Pons (tissue), 1 donor: ENCODE measurements at regions not wholly inside any gene's neighbourhood (a gene's known extent, or its start where the extent isn't known, plus 50 kb on each side); places are given as distances from the start of the nearest gene placed in this dataset.
"Not testable (repeated sequence)": the region's sequence is repeated elsewhere in the genome, so short reads cannot be mapped to it uniquely, and the experiment has no call there.

ENCODE experiments used
- DNase-seq: peaks from one replicate; pipeline ENCODE4 v3.0.0-alpha.2; 2016; ENCODE audit warnings: low spot score

DNA sequence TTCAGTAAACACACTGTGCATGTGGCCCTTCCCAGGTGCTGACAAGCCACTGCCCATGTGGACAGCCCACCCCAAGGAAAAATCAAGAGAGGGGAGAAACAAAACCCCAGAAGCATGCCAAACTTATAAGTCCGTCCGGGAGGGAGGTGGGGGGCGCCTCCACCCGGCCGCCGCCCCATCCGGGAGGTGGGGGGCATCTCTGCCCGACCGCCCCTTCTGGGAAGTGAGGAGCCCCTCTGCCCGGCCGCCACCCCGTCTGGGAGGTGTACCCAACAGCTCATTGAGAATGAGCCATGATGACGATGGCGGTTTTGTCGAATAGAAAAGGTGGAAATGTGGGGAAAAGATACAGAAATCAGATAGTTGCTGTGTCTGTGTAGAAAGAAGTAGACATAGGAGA, 53.8 kb upstream of the C2CD4B start:
- DNase-seq = no peak

DNA sequence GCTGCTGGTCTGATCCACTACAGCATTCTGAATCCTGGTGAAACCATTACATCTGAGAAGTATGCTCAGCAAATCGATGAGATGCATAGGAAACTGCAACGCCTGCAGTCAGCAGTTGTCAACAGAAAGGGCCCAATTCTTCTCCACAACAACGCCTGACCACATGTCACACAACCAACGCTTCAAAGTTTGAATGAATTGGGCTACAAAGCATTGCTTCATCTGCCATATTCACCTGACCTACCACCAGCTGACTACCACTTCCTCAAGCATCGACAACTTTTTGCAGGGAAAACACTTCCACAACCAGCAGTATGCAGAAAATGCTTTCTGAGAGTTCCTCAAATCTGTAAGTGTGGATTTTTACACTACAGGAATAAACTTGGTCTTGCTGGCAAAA, 54.7 kb upstream of the C2CD4B start:
- DNase-seq = no peak

DNA sequence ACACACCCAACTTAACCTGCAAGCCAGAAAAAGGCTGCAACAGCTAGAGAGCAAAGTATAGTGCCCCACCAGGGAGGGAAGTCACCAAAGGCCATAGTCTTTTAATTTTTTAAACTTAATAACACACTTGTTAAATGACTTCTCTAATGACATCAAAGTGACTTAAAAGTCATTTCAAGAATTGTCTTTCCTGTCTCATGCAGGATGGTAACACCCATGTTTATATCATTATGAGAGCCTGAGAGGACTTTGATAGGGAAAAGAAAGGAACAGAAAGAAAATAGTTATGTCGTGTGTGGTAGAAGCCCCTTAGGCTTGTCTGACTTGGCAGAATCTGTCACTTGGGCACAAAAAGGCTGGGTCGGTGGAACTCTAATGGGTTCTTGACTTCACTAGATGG, 57.9 kb upstream of the C2CD4B start:
- no peak for DNase-seq

DNA sequence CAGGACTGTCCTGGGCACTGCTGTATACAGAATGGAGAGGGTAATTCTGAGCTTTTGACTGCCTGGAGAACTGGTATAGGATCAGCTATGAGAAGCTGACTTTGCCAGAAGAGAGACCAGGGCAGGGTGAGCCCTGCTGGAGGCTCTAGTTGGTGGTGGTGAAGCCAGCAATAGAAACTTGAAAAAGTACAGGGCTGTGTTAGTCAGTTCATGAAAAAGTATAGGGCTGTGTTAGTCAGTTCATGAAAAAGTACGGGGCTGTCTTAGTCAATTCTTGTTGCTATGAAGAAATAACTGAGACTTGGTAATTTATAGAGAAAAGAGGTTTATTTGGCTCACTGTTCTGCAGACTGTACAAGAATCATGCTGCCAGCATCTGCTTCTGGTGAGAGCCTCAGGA, 63.5 kb upstream of the C2CD4B start:
- DNase-seq = no peak

DNA sequence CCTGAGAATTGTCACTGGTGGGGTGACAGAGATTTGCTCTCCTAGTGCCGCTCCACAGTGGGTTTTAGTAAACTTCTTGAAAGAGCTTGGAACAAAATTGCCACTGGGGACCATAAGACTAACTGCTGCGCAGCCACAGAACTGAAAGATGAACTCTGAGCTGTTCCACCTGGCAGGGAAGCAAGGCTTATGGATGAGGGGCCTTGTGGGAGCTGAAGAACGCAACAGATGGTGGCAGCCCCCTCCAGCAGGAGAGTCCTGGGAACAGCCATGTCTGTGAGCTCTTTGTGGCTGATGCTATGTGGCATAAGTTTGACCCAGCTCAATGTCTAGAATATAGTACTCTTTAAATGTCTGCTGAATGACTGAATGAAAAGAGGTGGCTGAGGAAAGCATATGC, 66.8 kb upstream of the C2CD4B start:
- no peak for DNase-seq

DNA sequence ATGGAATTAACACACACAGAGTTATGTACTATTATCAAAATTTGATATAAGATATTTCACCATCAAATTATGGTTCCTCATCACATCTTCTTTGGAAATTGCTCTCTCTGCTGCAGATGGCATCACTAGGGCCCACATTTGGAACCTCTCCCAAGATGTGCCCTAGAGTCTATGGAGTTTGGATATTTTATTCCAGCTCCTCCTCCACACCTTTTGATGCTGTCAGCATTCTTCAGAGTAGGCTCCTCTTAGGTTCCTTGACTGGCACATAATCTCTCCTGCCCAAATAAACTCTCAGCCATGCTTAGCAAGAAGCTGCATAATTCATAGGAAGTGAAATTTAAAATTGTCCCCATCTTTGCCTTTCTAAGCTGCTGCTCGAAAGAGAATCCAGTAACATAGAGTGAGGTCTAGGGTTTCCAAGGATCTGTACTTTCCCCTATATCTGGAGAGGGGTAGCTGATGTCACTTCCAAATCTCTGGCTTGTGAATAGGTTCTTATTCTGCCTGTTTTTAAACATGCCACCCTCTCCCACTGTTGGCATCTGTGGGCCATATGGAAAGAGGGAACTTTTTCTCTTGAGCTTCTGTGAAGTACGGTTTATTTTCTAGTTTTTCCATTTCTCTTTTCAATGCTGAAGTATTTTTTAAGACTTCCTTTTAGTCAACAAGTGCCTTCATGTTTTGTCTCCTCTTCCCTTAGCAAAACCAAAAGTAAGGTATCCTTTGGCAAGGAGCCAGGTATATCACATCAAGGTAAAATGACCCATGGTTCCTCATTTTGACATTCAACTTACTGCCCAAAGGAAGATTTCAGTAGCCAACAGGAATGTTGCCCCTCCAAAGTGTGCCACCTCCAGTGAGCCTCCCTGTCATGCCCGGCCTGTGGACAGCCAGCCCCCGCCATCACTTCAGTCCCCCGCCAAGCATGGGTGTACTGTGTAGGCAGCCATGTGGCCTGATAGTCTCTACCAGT, 75.3 kb upstream of the C2CD4B start:
- DNase-seq = no peak

DNA sequence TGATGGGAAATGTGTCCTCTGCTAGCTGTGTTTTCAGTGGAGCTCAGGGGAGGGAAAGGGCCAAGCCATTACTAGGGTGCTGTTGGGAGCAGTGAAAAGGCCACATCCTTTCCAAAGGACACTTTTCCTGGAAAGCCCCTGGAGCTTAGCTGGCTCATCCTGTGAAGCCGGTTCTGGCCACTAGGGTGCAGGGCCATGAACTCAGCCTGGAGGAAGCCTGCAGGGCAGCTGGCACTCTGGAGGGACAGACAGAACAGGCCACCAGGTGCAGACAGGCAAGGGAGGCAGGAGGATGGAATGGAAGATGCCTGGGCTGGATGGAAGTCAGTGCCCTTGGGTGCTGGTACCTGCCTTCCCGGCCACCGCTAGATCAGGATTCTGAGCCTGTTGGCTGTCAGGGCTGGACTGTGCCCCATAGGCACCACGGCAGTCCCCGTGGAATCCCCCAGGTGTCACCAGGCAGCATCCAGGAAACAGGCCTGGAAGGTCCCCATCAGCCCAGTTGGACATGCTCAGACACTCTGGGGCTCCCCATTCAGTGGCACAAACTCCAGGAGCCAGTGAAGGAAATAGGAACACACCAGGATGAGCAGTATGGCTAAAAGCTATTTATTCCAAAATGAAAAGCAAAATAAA, 76.2 kb upstream of the C2CD4B start:
- DNase-seq = no peak

DNA sequence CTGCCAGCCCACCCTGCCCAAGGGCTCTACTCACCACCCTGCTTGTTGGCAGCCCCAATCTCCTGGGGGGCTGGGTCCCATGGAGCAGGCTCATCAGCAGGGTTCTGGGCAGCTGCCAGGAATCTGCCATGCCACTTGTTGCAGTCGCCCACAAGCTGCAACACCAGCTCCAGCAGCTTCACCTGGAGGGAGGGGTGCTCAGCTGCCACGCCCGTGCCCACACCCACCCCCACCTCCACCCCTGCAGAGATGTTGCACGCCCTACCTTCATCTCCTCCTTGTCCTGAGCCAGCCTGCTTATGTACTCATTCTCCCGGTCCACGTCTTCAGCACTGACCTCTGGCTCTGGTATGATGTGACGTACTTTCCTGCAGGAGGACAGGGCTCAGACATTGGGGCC, 77.9 kb upstream of the C2CD4B start:
- no peak for DNase-seq

DNA sequence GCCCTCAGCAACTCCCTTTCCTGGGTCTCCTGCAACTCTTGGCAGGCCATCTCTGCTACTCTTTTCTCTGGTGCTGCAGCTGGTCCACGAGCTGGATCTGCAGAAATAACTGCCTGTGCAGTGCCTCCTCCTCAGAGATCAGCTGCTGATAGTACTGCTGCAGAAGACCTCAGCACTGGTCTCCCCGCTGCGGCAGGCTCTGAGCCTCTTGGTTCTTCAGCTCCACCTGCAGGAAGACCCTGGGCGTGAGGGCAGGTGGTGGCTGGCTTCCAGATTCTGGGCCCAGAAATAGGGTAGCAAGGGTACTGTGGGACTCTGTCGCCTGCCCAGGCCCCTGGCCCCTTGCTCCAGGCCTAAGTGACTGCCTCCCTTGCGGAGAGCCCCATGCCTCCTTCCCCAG, 79.7 kb upstream of the C2CD4B start:
- no peak for DNase-seq

DNA sequence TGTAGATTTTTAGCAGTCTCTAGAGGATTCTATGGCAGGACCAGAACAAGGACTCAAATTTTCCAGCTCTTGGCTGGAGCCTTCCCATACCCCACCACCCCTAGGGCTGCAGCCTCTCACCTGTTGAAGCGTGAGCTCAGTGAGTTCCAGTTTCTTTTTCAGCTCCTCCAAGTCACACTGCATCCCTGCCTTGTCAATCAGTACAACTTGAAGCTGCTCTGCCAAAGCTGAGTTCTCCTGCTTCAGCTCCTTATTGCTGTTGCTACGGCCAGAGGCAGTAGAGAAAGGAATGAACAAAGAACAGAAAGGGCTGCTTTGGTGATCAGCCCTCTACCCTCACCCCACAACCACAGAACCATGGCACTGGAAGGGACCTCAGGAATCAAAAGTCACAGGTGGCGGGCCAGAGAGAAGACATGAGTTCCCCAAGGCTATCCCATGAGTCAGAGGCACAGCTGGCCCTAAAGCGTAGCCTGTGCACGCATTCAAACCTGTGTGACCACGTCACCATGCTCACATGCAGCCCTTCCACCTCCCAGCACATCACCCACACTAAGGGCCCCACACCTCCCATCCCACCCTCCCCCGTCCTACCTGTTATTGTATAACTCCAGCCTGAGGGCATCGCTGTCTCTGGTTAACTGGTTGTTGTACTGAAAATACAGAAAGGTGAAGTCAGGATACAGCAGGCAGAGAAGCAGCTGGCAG, 83.3 kb upstream of the C2CD4B start:
- DNase-seq = no peak

DNA sequence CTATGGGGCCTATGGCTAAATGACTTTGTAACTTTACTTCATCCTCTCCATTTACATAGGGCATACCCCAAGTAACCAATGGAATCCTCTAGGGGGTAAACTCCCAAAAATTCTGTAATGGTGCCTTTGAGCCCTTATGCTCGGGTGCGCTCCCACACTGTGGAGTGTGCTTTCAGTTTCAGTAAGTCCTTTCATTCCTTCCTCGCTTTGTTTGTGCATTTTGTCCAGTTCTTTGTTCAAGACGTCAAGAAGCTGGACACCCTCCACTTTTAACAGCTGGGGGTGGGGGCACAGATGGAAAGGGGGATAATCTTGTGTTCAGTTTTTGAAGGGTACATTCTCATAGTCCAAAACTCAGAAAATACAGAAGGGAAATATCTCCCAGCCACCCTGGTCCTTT, 84.4 kb upstream of the C2CD4B start:
- DNase-seq = no peak

DNA sequence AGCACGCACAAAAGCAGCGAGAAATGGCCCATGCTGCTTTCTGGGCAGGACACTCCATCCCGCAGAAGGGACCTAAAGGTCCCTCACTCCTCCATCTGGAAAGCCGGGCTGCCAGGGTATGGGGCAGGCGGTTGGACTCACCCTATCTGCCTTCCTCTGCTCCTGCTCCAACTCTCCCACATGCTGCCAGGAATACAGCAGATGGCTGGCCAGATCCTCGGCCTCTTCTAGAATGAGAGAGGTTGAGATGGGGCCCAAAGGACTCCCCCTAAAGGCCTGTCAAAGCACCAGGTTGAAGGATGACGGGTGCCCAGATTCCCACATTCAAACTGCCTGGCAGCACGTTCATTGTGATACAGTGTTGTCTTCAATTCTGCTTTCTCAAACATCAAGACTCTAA, 85.1 kb upstream of the C2CD4B start:
- no peak for DNase-seq

DNA sequence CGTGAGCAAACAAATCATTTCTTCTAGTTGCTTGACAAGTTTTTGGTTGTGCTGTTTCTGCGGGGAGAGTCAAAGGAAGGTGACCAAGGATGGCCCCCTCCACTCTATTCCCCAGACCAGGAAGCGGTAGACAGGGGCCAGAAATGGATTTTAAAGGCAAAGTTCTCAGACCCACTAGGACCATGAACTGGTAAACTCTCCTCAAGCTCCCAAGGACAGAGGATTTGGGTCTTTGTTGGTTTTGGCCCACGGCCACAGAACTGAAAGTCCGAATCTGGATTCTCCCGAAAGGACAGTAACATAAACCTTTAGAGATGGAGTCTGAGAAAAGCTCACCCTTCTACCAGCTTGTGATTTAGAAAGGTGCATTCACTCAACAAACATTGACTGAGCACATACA, 85.9 kb upstream of the C2CD4B start:
- no peak for DNase-seq

DNA sequence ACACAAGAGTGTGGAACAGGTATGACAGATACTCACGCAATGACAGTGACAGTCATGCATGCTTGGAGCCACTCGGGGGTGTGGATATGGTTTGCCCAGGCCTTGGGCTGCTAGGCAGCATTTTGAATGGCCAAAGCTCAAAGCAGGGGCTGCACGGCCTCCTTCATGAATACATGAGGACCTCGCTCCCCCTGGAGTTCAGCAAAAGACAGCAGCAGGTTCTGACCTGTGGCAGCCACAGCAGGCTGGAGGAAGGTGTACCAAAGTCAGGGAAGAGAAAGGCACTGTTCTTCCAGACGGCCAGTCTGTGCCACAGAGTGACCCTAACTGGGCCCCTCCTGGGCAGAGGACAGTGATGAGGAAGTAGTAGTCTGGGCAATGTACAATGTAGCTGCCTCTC, 88.2 kb upstream of the C2CD4B start:
- DNase-seq = no peak

DNA sequence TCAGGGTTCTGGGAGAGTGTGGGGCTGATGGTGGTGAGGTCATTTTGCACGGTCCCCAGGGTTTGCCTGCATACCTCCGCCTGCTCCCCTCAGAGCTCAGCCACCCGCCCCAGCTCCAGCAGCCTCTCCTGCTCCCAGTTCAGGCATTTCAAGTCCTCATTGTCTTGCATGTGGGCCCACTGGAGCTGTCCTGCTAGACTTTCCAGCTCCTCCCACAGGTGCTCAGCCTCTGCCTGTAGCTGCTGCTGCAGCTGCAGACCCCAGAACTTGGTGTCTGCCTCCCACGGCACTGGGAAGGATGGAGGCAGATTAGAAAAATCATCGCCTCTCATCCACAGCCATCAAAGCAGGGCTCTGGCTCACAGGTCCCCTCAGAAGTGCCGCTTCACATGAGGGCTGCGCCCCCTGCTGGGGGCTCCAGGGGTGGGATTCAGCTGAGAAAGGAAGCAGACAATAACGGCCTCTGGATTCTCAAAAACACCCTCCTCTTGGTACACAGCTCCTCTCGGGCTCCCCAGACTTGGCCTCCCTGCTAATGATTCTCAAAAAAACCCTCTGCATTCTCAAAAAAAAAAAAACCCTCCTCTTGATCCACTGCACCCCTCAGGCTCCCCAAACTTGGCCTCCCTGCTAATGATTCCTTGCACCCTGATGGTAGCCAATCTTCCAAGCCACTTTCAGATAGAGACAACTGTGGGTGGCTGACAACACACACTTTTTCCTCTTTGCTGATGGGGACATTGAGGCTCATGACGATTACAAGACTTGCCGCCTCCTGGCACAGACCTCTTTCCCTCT, 89.3 kb upstream of the C2CD4B start:
- DNase-seq = peak; percentile 1

DNA sequence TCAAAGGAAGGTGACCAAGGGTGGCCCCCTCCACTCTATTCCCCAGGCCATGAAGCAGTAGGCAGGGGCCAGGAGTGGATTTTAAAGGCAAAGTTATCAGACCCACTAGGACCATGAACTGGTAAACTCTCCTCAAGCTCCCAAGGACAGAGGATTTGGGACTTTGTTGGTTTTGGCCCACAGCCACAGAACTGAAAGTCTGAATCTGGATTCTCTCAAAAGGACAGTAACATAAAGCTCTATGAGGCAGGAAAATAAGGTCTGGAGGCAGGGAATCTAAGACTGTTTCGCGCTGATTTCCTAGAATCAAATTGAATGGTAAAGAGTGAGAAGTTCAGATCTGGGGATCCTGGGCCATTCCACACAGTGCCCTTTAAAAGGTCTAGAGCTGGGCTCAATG, 91.3 kb upstream of the C2CD4B start:
- not testable (repeated sequence) for DNase-seq

DNA sequence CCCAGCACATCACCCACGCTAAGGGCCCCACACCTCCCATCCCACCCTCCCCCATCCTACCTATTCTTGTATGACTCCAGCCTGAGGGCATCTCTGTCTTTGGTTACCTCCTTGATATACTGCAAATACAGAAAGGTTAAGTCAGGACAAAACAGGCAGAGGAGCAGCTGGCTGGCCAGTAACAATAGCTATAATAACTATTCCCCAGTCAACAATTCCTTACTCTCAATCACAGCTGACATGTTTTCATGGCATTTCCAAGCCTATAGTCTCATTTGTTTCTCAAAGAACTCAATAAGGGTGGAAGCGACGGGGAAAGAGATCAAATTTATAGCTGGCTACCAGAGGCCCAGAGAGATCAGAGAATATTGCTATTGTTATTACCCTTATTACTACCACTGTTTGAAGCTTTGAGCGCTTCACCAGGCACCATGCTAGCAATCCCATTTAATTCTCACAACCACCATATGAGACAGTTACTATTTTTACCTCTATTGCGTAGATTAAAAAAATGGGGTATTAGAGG, 93.0 kb upstream of the C2CD4B start:
- DNase-seq = no peak

DNA sequence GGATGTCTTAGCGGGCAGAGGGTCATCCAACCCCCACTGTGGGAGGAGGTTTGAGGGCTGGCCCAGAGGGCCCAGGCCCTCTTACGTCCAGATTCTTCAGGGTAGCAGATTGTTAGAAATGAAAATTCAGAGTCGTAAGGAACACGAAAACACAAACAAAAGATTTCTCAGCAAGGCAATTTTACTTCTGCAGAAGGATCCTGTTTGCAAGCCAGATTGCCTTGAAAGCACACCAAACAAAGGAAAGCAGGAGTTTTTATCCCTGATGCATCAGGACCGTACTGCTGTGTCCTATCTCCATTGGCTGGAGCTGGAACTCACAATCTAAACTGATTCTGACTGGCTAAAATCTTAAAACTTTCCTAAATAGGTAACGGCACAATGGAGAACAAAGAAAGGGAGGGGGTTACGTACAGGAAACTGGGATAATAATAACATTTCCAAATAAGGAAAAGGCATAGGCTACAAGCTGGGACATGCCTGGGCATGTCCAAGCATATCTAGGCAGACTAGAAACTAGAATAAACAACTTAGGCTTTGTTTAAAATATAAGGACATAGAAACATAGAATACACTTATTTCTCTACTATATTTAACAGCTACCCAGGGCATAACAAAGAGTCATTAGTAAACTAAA, 97.3 kb upstream of the C2CD4B start:
- DNase-seq = no peak

DNA sequence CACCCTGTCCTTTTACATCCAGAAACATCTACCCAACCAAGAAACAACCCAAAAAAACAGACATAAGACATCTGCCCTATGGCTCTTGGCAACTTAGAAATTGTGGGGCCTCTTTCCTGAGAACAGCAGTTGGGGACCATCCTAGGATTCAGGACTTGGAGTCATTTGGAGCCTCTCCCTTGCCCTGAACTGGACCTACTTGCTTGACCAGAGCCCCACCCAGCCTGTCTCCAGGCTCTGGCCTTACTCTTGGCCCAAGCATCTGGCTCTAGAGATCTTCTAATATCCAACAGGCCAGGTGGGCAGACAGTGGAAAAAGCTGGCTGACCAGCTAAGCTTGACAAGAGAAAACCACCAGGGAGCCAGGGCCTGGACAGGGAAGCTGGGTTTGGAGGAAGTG, 99.1 kb upstream of the C2CD4B start:
- no peak for DNase-seq

DNA sequence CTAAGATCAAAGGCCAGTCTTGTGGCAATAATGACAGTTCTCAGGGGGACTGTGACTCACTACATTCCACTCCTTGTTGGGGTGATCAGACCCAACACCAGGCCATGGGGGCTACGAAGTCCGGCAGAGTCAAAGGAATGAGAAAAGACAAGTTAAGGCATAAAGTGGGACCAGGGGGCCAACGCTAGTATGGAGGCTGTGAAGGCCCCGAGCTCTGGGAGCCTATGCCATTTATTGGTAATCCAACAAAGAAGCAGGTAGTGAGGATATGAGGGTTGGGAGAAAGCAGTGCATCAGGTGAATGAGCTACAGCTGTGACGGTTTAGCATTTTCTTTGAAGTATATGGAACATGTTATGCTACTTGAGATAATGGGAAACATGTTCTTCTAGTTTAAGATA, 104.4 kb upstream of the C2CD4B start:
- DNase-seq = no peak

DNA sequence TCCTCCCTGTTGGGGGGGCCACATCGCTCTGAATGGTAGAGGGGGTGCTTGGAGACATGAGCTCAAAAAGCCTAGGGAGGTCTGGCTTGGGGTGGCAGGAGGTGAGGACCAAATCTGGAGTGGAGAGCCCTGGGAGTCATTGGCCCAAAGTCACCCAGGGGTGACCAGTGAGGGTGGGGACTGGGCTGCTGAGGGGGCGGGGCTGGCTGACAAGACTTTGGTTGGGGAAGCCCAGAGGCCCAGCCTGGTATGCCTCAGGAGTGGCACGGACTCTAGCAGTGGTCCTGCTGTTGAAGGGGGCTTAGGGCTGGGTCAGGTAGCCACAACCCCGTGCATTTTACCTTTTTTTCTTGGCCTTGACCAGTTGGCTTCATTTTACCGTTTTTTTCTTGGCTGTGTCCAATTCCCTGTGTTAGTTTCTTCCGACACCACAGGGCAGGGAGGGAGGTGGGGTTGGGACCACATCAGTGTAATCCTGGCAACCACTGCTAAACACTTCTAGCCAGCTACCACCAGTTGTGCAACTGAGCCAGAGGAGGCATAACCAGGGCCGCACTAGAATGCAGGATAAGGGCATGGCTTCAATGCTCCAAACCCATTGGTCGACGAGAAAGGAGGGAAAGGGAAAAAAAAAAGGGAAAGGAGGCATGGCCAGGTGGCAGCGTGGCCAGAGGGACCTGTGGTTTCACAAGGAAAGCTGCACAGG, 105.3 kb upstream of the C2CD4B start:
- no peak for DNase-seq
